ENCODE measurements at regions not wholly inside any gene's neighbourhood (a gene's known extent, or its start where the extent isn't known, plus 50 kb on each side); places are given as distances from the start of the nearest gene placed in this dataset.
A peak's percentile ranks its signal among the peaks of the same experiment; 100 is the strongest.

DNA sequence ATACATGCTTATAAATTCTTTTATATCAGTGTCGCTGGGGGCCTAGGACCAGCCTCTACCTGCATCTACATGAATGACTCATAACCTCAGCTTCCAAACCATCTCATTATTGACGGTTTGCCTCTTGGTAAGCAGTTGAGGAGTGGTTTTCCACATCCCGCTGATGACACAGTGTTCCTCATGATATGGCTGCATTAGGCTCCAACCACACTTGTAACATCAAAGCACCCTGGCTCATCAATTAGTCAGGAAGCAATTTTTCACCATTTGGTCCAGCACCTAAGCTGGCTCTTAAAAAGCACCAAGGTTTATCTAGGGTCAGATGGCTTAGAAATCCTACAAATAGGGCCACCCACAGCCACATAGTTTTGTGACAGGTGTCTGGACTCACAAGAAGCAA, 402.4 kb downstream of the ARHGEF28 start:
- DNase-seq (ENCODE audit: low spot score): no peak

DNA sequence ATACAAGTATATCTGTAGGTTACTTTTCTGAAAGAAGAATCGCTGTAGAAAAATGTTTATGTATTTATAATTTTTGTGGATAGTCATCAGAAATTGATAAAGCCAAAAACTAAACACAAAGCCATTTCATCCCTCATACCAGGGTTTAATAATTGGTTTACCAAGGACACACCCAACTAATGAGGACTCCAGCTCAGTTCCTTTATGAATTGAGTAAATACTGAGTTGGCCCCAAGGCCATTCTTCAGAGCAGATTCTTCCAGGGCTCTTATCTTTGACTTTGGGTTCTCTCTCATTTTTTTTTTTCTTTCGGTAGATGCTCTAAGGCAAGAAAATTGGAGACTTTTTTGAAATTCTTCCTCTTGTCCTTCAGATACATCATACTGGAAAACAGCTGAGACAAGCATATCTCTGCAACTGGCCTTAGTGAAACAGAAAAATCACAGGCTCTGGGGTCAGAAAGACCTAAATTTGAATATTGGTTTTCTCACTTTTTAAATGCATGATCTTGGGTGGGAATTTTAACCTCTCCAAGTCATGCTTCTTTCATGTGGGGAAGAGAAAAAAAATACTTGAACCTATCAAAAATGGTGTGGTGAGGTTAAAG, 401.8 kb downstream of the ARHGEF28 start:
- no peak for DNase-seq (ENCODE audit: low spot score)

DNA sequence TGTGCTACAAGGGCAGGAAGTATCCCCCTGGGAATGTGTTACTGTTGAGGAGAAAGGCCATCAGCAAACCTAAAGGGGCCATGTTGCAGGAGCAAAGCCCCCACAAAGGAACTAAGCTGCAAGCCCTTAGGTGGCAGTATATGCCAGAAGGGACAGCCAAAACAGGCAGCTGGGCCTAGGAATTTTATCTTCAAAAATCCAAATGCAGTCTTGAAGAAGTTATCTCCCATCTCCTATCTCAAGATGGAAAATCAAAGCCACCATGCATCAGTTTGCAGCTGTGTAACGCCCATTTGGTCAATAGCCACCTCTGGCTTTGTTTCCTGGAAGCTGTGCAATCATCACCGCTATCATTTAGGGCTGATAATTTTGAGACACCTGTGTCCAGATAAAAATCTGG, 400.3 kb downstream of the ARHGEF28 start:
- DNase-seq (ENCODE audit: low spot score): no peak

- no peak for DNase-seq (ENCODE audit: low spot score)
Observed at GRCh38 chr5:74021126-74021525, 395.1 kb downstream of the ARHGEF28 start.

- DNase-seq (ENCODE audit: low spot score): no peak
Observed at GRCh38 chr5:74020503-74020902, 394.5 kb downstream of the ARHGEF28 start.

DNA sequence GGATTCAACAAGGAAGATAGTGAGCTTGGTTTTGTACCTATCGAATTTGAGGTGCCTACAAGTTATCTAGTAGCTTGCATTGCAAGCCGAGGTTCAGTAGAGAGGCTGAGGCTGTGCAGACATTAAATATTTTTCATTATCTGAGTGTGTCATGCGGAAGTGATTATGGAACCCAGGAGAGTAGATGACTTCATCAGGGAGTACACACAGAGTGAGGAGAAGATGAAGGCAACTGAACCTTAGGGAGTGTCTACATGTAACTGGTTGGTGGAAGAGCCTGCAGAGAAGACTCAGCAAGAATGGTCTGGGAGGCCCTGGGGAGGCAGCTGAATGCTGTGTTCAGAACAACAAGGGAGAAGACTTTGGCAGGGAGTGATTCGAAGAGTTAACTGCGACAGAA, 393.9 kb downstream of the ARHGEF28 start:
- no peak for DNase-seq (ENCODE audit: low spot score)

GRCh38 chr5:74017786-74018211, 391.8 kb downstream of the ARHGEF28 start:
- DNase-seq (ENCODE audit: low spot score): peak; percentile 76

DNA sequence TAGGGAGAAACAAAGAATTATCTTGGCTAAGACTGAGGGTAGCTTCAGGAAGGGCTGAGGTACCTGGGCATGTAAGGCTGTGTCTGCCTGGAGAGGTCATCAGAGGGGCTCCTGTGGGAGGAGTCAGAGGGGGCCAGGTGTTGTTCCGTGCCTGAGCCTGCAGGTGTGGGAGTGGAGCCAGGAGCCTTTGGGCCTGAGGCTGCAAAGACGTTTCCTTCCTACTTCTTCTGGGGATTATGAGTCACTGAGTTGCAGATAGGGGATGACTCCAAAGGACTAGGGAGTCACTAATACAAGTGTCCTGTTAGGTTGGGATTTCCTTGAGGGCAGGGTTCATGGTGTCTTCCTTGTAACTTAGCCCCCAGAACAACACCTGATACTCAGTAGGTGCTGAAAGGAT, 391.1 kb downstream of the ARHGEF28 start:
- peak; percentile 30 for DNase-seq (ENCODE audit: low spot score)

DNA sequence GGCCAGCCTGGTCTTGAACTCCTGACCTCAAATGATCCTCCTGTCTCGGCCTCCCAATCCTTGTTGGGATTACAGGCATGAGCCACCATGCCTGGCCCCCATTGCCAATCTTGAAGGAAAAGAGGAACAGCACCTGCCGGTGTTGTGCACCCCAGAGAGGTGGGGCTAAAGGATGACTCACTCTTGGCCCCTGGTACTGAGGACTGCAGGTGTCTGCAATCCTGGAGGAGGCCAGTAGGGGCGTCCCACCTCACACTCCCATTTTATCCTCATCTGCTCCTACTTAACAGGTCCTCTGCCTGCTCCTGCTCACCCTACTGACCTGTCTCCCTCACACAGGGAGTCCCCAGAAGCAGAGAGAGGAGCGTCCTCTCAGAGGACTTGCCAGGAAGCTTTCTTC, 390.4 kb downstream of the ARHGEF28 start:
- DNase-seq (ENCODE audit: low spot score): no peak

DNA sequence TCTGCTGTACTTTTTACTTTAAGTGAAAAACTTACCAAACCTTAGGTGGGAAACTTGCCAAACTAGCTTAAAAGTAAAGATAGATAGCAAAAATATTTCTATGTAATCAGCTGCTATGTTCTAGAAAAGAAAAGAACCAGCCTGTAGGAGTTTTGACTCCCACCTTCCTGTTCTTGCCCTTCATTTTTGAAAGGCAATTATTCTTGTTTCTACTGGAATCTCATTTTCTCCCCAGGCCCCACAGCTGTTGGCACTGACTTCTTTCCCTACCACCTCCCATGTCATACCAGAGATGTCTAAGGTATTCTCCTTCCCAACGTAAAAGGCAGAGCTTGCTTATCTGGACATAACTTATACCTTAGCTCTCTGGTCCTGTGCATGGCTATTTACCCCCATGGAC, 389.7 kb downstream of the ARHGEF28 start:
- no peak for DNase-seq (ENCODE audit: low spot score)

GRCh38 chr5:74013222-74013621, 387.2 kb downstream of the ARHGEF28 start:
- no peak for DNase-seq (ENCODE audit: low spot score)

DNA sequence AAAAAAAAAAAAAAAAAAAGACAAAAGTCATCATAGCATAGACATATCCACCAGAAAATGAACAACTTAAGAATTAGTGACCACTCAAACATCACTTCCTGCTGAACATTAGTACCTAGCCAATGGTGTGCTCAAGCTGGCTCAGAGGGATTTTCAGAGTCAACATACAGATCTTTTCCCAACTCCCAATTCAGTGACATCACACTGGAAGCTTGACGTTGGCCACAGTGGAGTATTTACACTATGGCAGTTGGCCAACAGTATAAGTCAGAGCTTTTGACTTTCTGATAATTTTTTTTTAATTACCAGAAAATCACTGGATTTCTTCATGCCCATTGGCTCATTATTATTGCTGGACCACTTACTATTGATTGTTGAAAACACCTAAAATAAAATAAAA, 383.5 kb downstream of the ARHGEF28 start:
- DNase-seq (ENCODE audit: low spot score): no peak

DNA sequence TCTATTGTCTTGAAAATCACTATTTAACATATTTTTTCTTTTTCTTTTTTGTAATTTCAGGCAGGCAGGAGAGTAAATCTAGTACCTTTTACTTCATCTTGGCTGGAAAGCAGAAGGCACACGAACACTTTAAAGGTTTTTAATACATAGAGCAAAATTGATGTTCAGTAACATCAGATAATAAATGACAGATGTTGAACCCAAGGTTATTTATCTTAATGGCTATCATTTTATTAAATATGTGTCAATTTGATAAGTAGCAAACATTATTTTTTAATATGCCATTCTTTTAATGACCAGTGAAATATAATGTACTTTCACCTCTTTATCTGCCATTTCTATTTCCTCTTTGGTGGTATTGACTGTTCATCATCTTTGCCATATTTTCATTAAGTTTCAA, 381.2 kb downstream of the ARHGEF28 start:
- DNase-seq (ENCODE audit: low spot score): no peak

DNA sequence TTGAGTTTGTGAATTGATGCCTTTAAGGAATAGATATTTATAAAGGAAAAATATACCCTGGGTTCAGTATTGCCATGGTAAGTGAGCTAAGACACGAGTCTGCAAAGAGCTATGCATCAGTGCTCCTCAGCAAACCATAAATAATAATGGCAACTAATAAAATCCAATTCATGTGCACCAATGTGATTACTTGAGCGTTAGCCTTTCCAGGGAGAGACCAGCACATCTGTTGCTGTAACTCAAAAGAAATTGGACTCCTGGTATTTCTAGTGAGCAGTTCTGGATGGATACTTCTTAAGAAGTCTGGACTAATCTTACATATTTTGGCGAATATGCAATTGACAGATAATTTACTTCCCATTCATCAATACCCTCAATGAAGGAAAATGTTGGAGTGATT, 373.3 kb downstream of the ARHGEF28 start:
- no peak for DNase-seq (ENCODE audit: low spot score)

DNA sequence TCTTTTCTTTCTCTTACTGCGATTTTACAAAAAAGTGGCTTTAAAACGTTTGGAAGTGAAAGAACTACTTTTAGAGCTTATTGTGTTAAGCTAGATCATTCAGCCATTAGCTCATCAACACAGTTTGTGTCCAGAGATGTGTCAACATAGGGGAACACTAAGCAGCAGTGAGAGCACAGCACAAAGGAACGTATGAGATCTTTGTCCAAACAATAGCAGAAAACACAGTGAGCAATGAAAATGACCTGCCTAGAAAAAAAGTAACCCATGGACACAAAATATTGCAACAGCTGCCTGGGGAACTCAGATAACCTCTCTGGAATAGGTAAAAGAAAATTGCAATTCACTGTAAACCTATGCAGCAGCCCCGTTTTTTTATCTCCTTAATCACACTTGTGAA, 372.5 kb downstream of the ARHGEF28 start:
- peak; percentile 39 for DNase-seq (ENCODE audit: low spot score)

- no peak for DNase-seq (ENCODE audit: low spot score)
Observed at GRCh38 chr5:73997960-73998359, 372.0 kb downstream of the ARHGEF28 start.

- DNase-seq (ENCODE audit: low spot score): no peak
Observed at GRCh38 chr5:73996151-73996755, 370.3 kb downstream of the ARHGEF28 start.

DNA sequence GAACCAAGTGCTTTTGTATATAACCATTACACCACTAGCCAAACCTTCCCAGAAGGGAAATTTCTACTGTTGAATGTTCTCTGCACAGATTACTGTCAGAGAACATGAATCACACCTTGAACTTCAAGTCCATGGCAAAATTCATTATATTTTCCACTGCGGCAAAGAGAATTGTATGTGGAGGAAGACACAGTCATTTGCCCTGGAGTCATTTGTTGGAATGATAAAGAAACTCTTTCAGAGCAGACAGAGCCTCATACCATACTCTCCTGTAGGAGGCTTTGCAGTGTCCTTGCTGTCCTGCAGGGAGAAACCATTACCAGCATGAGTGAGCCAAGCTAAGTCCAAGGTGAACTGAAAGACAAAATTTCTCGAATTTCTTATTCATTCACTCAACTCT, 369.0 kb downstream of the ARHGEF28 start:
- DNase-seq (ENCODE audit: low spot score): no peak

Measured in AG20443 (cell line).